HG02678 (cell line): ENCODE measurements at regions not wholly inside any gene's neighbourhood (a gene's known extent, or its start where the extent isn't known, plus 50 kb on each side); places are given as distances from the start of the nearest gene placed in this dataset.
"Not testable (repeated sequence)": the region's sequence is repeated elsewhere in the genome, so short reads cannot be mapped to it uniquely, and the experiment has no call there.

Experiments used
- ATAC-seq: cut with Tn5 transposase; IDR thresholded peaks from one replicate; pipeline ENCODE4 v1.9.1; 2021; ENCODE audit warnings: mild to moderate bottlenecking, moderate library complexity; ENCODE audit not compliant: unreplicated experiment

- not testable (repeated sequence) for ATAC-seq
Observed at GRCh38 chr1:219410721-219411120, 202.2 kb downstream of the ZC3H11B start.

- ATAC-seq: no peak
Observed at GRCh38 chr1:219405531-219406331, 207.2 kb downstream of the ZC3H11B start.

- ATAC-seq: no peak
Observed at GRCh38 chr1:219404629-219405028, 208.3 kb downstream of the ZC3H11B start.

GRCh38 chr1:219402925-219403324 lies 210.0 kb downstream of the ZC3H11B start:
- no peak for ATAC-seq

GRCh38 chr1:219401724-219402625 lies 210.9 kb downstream of the ZC3H11B start:
- no peak for ATAC-seq

- no peak for ATAC-seq
Observed at GRCh38 chr1:219399446-219399845, 213.5 kb downstream of the ZC3H11B start.

- no peak for ATAC-seq
Observed at GRCh38 chr1:219398815-219399396, 214.0 kb downstream of the ZC3H11B start.

- ATAC-seq: no peak
Observed at GRCh38 chr1:219397511-219397910, 215.4 kb downstream of the ZC3H11B start.

GRCh38 chr1:219391297-219391696 lies 217.6 kb downstream of the LYPLAL1 start:
- no peak for ATAC-seq

GRCh38 chr1:219387211-219387610 lies 213.5 kb downstream of the LYPLAL1 start:
- ATAC-seq: no peak

- ATAC-seq: peak; percentile 92
Observed at GRCh38 chr1:219385787-219386427, 212.2 kb downstream of the LYPLAL1 start.

GRCh38 chr1:219383281-219383680 lies 209.6 kb downstream of the LYPLAL1 start:
- no peak for ATAC-seq

- no peak for ATAC-seq
Observed at GRCh38 chr1:219381396-219381795, 207.7 kb downstream of the LYPLAL1 start.

GRCh38 chr1:219380463-219380862 lies 206.8 kb downstream of the LYPLAL1 start:
- no peak for ATAC-seq

GRCh38 chr1:219379691-219380090 lies 206.0 kb downstream of the LYPLAL1 start:
- no peak for ATAC-seq

GRCh38 chr1:219374636-219375035 lies 201.0 kb downstream of the LYPLAL1 start:
- no peak for ATAC-seq

GRCh38 chr1:219374046-219374566 lies 200.4 kb downstream of the LYPLAL1 start:
- no peak for ATAC-seq

- ATAC-seq: no peak
Observed at GRCh38 chr1:219373616-219373935, 199.9 kb downstream of the LYPLAL1 start.

GRCh38 chr1:219372916-219373615 lies 199.4 kb downstream of the LYPLAL1 start:
- no peak for ATAC-seq

GRCh38 chr1:219371471-219371870 lies 197.8 kb downstream of the LYPLAL1 start:
- ATAC-seq: no peak
